T-helper 2 cell treated with Interferon-gamma antibody and Interleukin-4, amounts not matched to agents 5 μg/mL and 100 μg/mL, for 36 hours (primary cell): ENCODE measurements at regions not wholly inside any gene's neighbourhood (a gene's known extent, or its start where the extent isn't known, plus 50 kb on each side); places are given as distances from the start of the nearest gene placed in this dataset.

ENCODE experiments used
- DNase-seq: peaks from one replicate; pipeline ENCODE4 v3.0.0; 2021; ENCODE audit warnings: low spot score
- H3K27ac Mint-ChIP-seq: one replicate; pipeline ENCODE4 v1.8.0; 2021; ENCODE audit warnings: mild to moderate bottlenecking, mixed read lengths
- H3K27me3 Mint-ChIP-seq: one replicate; pipeline ENCODE4 v1.8.0; 2021; ENCODE audit warnings: low read depth, mixed read lengths
- H3K36me3 Mint-ChIP-seq: one replicate; pipeline ENCODE4 v1.8.0; 2021; ENCODE audit warnings: low read depth, mixed read lengths
- H3K4me1 Mint-ChIP-seq: one replicate; pipeline ENCODE4 v1.8.0; 2021; ENCODE audit warnings: low read depth, mixed read lengths
- H3K4me3 Mint-ChIP-seq: one replicate; pipeline ENCODE4 v1.8.0; 2022; ENCODE audit warnings: mild to moderate bottlenecking, moderate library complexity, mixed read lengths
- H3K9me3 Mint-ChIP-seq: one replicate; pipeline ENCODE4 v1.8.0; 2021; ENCODE audit warnings: mixed read lengths

GRCh38 chrX:45714866-45715265, 514.2 kb upstream of the DIPK2B start:
- H3K36me3 Mint-ChIP-seq = no peaks in the 10 kb centered on the region
- peak; percentile 30 for DNase-seq
- no peak overlapping the region for H3K4me3 Mint-ChIP-seq
- H3K27me3 Mint-ChIP-seq = no peaks in the 10 kb centered on the region
- no peak overlapping the region for H3K27ac Mint-ChIP-seq
- H3K4me1 Mint-ChIP-seq = peaks cover 34% of the 10 kb centered on the region
- no peaks in the 10 kb centered on the region for H3K9me3 Mint-ChIP-seq

- no peaks in the 10 kb centered on the region for H3K36me3 Mint-ChIP-seq
- no peaks in the 10 kb centered on the region for H3K27me3 Mint-ChIP-seq
- no peaks in the 10 kb centered on the region for H3K9me3 Mint-ChIP-seq
- H3K27ac Mint-ChIP-seq = no peak overlapping the region
- H3K4me1 Mint-ChIP-seq = peaks cover 37% of the 10 kb centered on the region
- DNase-seq = no peak
- H3K4me3 Mint-ChIP-seq = no peak overlapping the region
These were observed 511.4 kb upstream of the DIPK2B start for GRCh38 chrX:45712067-45712466.

- Mint-ChIP-seq H3K9me3 (no peaks in the 10 kb centered on the region), H3K4me1 (peaks cover 35% of the 10 kb centered on the region), H3K4me3 (no peak overlapping the region), H3K27ac (peak overlapping the region; percentile 68), H3K36me3 (no peaks in the 10 kb centered on the region), H3K27me3 (no peaks in the 10 kb centered on the region)
- no peak for DNase-seq
These were observed 510.6 kb upstream of the DIPK2B start for GRCh38 chrX:45711231-45711630.

- Mint-ChIP-seq H3K36me3 (no peaks in the 10 kb centered on the region), H3K4me1 (peaks cover 27% of the 10 kb centered on the region), H3K27me3 (no peaks in the 10 kb centered on the region), H3K9me3 (no peaks in the 10 kb centered on the region), H3K4me3 (peak overlapping the region; percentile 32), H3K27ac (peak overlapping the region; percentile 50)
- DNase-seq = peak; percentile 72
These were observed 509.6 kb upstream of the DIPK2B start for GRCh38 chrX:45710081-45710801.

- peaks cover 24% of the 10 kb centered on the region for H3K4me1 Mint-ChIP-seq
These were observed 508.7 kb upstream of the DIPK2B start for GRCh38 chrX:45709381-45709780.

GRCh38 chrX:45699158-45699557, 498.5 kb upstream of the DIPK2B start:
- no peak overlapping the region for H3K4me3 Mint-ChIP-seq
- no peaks in the 10 kb centered on the region for H3K36me3 Mint-ChIP-seq
- no peaks in the 10 kb centered on the region for H3K27me3 Mint-ChIP-seq
- peaks cover 4% of the 10 kb centered on the region for H3K9me3 Mint-ChIP-seq
- no peak for DNase-seq
- peaks cover 2% of the 10 kb centered on the region for H3K4me1 Mint-ChIP-seq
- no peak overlapping the region for H3K27ac Mint-ChIP-seq

More at GRCh38 chrX:45709381-45709780, 508.7 kb upstream of the DIPK2B start:
- no peaks in the 10 kb centered on the region for H3K36me3 Mint-ChIP-seq
- H3K27me3 Mint-ChIP-seq = no peaks in the 10 kb centered on the region
- H3K27ac Mint-ChIP-seq = no peak overlapping the region
- no peak for DNase-seq
- H3K4me3 Mint-ChIP-seq = peak overlapping the region; percentile 44
- no peaks in the 10 kb centered on the region for H3K9me3 Mint-ChIP-seq

GRCh38 chrX:45697591-45697990, 496.9 kb upstream of the DIPK2B start:
- H3K27ac Mint-ChIP-seq = no peak overlapping the region
- H3K36me3 Mint-ChIP-seq = no peaks in the 10 kb centered on the region
- H3K9me3 Mint-ChIP-seq = peaks cover 4% of the 10 kb centered on the region
- no peak for DNase-seq
- no peaks in the 10 kb centered on the region for H3K27me3 Mint-ChIP-seq
- peaks cover 2% of the 10 kb centered on the region for H3K4me1 Mint-ChIP-seq
- H3K4me3 Mint-ChIP-seq = no peak overlapping the region

- peaks cover 4% of the 10 kb centered on the region for H3K9me3 Mint-ChIP-seq
These were observed 496.1 kb upstream of the DIPK2B start for GRCh38 chrX:45696736-45697135.

GRCh38 chrX:45689971-45690370, 489.3 kb upstream of the DIPK2B start:
- H3K4me3 Mint-ChIP-seq = no peak overlapping the region
- no peaks in the 10 kb centered on the region for H3K36me3 Mint-ChIP-seq
- H3K27ac Mint-ChIP-seq = no peak overlapping the region
- H3K9me3 Mint-ChIP-seq = no peaks in the 10 kb centered on the region
- H3K4me1 Mint-ChIP-seq = no peaks in the 10 kb centered on the region
- no peak for DNase-seq
- no peaks in the 10 kb centered on the region for H3K27me3 Mint-ChIP-seq

More at GRCh38 chrX:45696736-45697135, 496.1 kb upstream of the DIPK2B start:
- H3K4me1 Mint-ChIP-seq = peaks cover 2% of the 10 kb centered on the region
- H3K27me3 Mint-ChIP-seq = no peaks in the 10 kb centered on the region
- no peaks in the 10 kb centered on the region for H3K36me3 Mint-ChIP-seq
- H3K4me3 Mint-ChIP-seq = no peak overlapping the region
- no peak for DNase-seq
- H3K27ac Mint-ChIP-seq = no peak overlapping the region

- Mint-ChIP-seq H3K36me3 (no peaks in the 10 kb centered on the region), H3K4me1 (no peaks in the 10 kb centered on the region), H3K9me3 (no peaks in the 10 kb centered on the region), H3K27ac (no peak overlapping the region), H3K27me3 (no peaks in the 10 kb centered on the region), H3K4me3 (no peak overlapping the region)
- no peak for DNase-seq
These were observed 483.2 kb upstream of the DIPK2B start for GRCh38 chrX:45683914-45684313.

GRCh38 chrX:45681891-45682290, 481.2 kb upstream of the DIPK2B start:
- no peak overlapping the region for H3K27ac Mint-ChIP-seq
- no peaks in the 10 kb centered on the region for H3K4me1 Mint-ChIP-seq
- H3K9me3 Mint-ChIP-seq = no peaks in the 10 kb centered on the region
- no peaks in the 10 kb centered on the region for H3K27me3 Mint-ChIP-seq
- H3K36me3 Mint-ChIP-seq = no peaks in the 10 kb centered on the region
- H3K4me3 Mint-ChIP-seq = no peak overlapping the region
- DNase-seq = no peak

- Mint-ChIP-seq H3K4me1 (no peaks in the 10 kb centered on the region), H3K36me3 (no peaks in the 10 kb centered on the region), H3K9me3 (no peaks in the 10 kb centered on the region), H3K27me3 (no peaks in the 10 kb centered on the region), H3K4me3 (no peak overlapping the region), H3K27ac (no peak overlapping the region)
- no peak for DNase-seq
These were observed 469.2 kb upstream of the DIPK2B start for GRCh38 chrX:45669715-45670340.

- no peak for DNase-seq
- Mint-ChIP-seq H3K4me3 (no peak overlapping the region), H3K4me1 (no peaks in the 10 kb centered on the region), H3K27me3 (no peaks in the 10 kb centered on the region), H3K9me3 (no peaks in the 10 kb centered on the region), H3K36me3 (no peaks in the 10 kb centered on the region), H3K27ac (no peak overlapping the region)
These were observed 468.2 kb upstream of the DIPK2B start for GRCh38 chrX:45668686-45669443.

- H3K27me3 Mint-ChIP-seq = no peaks in the 10 kb centered on the region
- no peaks in the 10 kb centered on the region for H3K36me3 Mint-ChIP-seq
- H3K27ac Mint-ChIP-seq = no peak overlapping the region
- H3K4me1 Mint-ChIP-seq = no peaks in the 10 kb centered on the region
- no peak for DNase-seq
- no peaks in the 10 kb centered on the region for H3K9me3 Mint-ChIP-seq
- H3K4me3 Mint-ChIP-seq = no peak overlapping the region
These were observed 467.0 kb upstream of the DIPK2B start for GRCh38 chrX:45667666-45668065.
